GM21723 (cell line): ENCODE measurements at regions not wholly inside any gene's neighbourhood (a gene's known extent, or its start where the extent isn't known, plus 50 kb on each side); places are given as distances from the start of the nearest gene placed in this dataset.

Experiments used
- ATAC-seq: cut with Tn5 transposase; IDR thresholded peaks from one replicate; pipeline ENCODE4 v1.9.1; 2021; ENCODE audit warnings: mild to moderate bottlenecking, moderate library complexity; ENCODE audit not compliant: unreplicated experiment

DNA sequence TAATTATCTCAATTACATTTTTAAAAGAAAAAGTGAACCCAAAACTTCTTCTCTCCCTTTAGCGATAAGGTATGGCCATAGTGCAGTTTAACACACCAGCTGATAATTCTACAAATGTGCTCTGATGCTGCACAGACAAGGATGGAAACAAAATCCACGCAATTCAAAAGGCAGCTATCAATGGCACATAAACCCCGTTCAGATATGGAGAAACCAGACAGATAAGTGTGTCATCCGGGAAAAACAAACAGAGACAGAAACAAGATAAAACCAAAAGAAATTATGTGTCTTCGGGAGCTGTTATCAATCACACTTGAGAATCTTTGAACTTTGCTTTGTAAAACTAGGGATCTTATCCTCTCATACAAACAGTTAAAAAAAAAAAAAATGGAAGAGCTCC is 73.6 kb downstream of the SIPA1L2 start:
- no peak for ATAC-seq

DNA sequence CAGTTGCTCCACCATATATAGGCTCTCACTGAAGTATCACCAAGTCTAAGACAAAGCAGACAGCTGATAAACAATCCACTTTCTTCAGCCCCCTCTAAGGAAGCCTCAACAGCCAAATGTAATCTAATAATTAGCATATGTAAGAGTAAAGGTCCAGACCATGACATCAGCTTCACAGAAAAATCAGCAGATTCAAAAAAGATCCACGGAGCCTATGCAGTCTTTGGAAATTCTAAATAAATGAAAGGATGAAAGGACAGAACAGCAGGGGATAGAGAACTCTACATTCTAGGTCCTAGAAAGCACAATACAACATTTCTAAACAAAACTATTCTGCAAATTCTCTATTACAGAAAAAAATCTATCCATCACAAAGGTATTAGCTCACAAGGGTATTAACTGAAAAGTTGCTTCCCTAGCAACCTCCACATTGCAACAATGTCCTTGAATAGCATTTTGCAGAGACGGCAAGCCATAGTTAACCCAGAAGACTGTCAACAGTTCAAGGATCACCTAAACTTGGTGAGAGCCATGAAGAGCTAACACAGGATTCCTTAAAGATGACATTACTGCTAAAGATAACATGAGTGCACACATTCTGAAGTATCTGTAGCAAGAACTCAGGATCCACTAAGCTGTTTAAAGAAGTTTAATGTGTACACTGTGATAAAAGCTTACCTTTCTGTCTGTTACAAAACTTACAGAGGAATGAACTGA is 74.3 kb downstream of the SIPA1L2 start:
- no peak for ATAC-seq

DNA sequence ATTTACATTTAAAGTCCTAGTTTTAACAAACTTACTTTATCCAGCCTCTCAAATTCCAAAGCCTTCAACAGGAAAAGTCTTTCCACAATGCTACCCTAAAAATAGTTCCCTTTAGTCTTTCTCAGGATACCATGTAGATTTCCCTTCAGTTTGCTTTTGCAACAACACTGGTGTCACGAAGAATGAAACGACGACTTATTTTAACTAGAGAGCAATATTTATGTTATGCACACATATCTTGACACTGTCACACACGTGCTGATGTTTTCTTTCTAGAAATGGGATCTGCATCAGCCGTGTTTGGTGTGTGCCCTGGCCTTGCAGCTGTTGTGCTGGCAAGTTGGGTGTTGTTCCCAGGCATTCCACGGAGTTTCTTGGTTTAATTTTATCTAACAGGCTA is 75.5 kb downstream of the SIPA1L2 start:
- ATAC-seq = no peak

DNA sequence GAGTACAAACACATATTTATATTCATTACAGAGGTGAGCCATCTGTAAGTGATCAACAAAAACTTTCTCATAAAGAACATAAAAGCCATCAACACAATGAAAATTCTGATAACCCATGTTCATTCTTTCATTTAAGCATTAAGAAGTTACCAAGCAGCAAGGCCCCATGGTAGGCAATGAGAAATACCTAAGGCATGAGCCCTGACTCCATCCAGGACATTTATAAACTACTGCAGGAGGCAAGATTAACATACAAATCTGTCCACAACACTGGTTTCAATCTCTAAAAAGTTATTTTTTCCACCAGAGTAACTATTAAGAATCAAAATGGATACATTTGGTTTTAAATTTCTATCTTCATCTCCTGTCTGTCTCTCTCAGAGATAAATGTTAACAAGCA is 76.1 kb downstream of the SIPA1L2 start:
- no peak for ATAC-seq

DNA sequence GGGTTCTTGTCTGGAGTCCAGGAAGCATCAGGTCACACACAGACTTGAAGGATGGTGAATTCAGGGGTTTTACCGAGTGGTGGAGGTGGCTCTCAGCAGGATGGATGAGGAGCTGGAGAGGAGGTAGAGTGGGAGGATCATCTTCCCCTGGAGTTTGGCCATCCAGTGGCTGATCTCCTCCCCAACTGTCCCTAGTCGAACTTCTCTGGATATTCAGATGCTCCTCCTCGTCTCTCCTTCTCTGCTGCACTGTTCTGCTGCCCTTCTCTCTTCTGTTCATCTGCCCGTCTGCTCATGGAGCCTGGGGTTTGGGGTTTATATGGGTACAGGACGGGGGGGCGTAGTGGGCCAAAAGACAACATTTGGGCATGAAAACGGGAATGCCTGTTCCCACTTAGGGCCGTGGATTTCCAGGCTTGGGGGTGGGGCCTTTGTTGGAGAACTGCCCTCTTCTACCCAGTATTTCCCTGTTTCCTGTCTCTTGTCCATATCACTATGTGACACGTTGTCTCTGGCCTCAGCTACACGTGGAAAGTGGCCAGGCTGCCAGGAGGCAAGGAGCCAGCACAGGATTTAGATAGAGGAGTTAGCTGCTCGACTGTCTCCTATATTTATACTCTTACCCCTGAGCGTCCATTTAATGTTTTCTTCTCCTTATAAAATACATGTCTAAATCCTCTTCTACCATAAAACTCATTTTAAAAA is 76.7 kb downstream of the SIPA1L2 start:
- ATAC-seq = no peak

DNA sequence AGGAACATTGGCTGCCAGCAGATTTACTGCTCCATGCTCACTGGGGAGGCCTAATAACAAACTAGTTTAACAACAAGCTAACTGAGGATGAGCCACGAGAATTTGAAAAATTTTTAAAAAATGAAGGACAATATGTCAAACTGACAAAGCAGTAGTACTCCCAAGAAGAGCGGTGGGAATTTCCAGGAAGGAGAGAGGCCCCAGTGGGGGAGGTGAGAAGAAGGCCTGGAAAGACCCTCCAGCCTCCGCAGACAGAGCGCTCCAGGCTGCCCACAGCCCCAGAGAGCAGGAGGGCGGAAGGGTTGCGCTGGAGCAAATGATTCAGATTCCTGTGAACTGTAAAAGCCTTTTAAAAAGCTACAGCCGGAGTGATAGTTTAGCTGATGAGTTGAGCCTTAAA is 78.5 kb downstream of the SIPA1L2 start:
- no peak for ATAC-seq

DNA sequence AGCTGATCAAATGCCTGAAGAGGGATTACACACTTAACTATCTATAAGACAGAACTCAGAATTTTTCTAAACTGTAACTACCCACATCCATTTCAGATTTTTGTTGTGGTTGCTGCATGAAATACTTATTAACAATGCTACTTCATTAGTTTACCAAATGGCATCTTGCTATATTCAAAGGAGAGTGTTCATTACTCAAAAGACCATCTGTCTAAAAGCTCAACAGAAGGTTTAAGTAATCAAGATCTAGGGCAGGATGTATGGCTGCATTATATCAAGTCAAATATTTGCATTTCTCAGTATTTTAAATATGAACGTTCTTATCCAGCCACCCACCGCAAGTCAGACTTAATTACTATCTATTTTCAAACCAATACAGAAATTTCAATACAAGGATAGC is 79.9 kb downstream of the SIPA1L2 start:
- no peak for ATAC-seq

DNA sequence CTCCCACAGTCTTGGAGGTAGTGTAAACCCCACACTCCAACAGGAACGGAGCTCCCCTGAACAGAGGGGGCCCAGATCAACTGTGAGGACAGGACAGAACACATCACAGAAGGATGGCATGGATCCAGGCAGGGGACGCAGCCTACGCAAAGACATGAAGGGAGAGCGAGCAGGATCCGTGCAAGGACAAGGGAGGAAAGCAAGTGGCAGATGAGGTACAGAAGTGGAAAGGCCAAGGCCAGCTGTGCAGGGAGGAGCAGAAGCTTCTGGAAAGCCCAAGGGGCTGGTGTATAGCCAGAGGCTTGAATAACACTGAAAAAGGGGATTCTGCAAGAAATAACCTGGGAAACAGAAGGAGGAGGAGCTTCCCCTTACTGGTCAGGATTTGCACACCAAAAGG is 81.2 kb downstream of the SIPA1L2 start:
- ATAC-seq = no peak

DNA sequence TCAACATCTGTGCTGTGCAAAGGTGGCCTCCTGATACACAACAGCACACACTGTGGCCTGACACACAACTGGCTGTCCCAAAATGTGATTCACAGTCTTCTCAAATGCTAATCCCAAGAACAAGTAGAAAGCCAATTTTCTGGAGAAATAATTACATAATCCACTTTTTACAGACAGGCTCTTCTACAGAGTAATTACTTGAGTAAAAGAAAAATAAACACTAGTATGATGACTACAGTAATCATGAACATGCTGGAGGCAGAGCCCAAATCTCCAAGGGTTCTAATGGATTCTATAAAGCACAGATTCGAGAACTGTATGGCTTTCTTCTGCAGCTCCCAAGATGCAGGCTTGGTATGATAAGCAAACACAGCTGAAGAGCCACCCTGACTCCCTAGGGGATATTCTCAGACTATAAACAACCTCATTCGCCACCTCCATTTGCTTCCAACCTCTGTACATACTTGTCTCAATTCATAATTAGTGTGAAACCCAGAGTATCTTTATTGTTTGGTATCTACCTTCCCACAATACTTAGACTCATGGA is 81.9 kb downstream of the SIPA1L2 start:
- no peak for ATAC-seq

DNA sequence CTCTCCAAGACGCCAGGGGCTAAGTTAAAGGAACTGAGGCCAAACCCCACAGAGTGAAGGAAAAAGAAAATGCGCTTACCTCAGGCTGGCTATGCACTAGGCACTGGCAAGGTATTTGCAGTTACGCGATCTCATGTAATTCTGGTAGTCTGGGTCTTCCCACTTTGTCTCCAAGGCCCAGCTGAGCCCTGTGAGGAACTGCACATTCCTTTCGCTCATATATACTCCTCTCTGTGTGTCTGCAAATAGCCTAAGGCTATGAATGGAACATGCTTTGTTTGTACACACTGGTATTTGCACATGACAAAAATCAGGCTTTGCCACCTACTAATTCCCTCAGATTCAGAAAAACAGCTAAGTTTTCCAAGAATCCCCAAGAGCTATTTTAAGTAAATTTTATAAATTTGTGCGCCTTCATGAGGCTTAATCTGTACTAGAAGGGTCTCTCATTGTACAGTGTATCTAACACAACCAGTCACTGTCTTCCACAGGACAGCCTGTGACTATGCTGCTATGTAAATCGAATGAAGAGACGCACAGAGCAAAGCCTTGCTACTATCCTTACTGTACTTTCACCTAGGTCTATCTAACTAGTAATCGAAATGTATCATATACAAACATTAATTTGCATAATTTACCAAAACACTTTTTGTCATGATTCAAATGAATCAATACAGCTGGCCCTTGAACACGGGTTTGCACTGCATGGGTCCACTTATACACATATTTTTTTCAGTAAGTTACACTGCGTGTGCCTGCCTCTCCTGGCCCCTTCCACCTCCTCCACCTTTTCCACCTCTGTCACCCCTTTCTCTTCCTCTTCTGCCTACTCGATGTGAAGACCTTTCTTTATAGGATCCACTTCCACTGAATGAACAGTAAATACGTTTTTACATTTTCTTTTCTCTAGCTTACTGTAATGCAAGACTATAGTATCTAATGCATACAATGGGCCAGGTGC is 87.0 kb downstream of the SIPA1L2 start:
- no peak for ATAC-seq

DNA sequence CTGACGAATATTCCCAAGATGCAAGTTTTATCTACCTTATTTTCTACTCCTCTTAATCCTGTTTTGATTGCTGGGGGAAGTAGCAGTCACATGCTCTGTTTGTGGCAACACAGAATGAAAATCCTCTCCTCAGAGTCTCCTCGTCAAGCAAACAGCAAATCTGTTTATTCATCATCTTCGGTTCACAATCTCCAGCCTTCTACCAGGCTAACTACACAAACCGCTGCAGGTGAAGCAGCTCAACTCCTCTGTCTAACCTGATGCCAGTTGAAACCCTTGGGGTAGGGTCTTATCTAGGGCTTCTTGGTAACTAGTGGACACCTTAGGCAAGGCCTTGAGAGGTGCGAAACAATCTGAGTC is 91.0 kb downstream of the SIPA1L2 start:
- no peak for ATAC-seq

DNA sequence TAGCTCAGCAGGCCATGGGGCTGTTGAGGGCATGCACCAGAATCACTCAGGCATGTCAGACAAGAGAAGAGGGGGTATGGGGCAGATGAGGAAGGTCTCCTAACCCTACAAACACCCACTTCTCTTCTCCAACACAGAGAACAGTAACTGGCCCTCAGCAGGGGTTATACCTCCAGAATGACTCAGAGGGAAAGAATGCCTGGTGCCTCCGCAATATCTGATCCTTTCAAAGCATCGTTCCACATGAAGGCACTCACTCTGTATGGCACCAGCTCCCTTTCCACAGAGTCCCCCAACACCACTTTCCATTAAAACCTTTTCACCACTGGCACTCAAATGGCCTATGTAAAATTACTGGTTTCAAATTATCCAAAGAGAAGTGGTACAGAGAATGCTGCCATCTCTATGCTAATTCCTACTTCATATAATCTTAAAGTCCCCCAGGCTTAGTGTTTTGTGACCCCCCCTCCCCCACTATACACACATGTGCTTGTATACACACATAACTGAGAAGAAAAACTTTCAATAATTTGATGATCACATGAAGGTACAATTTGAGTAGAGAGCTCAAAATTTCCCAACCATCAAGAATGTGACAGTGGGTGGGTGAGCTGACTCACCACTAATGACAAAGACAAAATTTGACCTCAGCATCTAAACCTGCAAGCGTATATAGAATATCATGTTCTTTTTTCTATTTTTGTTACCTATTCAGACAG is 91.5 kb downstream of the SIPA1L2 start:
- ATAC-seq = no peak

DNA sequence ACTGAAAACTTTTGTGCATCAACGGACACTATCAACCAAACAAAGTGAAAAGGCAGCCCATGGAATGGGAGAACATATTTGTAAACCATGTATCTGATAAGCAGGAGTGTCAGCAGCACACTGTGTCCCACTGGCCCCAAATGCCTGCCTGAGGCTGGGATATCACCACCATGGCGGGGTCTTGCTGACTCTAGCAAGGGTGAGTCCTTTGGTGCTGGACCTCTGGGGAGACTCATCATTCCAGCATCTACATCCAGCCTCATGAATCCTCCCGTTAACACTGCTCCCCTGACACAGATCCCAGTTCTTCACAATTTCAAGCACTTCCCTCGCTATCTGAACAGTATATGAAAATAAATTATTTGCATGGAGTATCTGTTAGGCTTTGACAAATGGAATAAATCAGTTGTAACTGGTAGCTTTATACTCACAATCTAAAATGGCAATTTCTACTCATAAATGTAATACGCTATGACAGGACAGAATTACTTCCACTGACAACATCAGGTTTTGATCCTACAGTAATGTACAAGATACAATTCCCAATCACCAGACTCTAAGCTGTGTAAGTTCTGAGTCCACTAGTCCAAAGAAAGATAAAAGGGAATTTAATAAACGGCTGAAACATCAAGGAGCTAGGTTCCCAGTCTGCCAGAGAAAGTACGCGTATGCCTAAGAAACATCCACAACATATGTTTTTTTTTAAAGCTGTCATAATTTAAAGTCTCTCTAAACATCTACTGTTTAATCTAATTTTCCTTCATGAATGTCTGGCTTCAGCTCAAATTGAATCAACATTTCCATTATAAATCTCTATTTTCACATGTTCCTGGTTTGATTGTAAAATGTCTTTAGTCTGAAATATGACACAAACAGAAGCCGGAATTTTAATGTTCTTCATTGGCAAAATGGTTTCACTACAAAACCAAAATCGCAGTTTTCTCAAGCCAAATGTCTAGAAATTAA is 95.1 kb downstream of the SIPA1L2 start:
- ATAC-seq = no peak

DNA sequence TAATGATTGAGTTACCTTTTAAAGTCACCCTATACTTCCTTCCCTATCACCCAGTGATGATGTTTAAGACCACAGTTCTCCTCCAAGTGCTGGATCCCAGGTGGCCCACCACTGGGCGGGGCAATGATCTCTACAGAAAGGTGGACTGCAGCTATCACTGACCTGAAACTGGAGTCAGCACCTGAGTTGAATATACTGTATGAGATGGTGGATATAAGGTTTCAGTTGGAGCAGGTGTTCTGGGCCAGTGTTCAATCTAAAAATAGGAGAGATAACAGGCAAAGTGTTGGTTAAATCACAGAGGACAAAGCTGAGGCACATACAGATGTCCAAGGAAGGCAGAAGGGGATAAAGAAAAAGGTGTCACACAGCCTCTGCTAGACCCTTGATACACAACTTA is 96.6 kb downstream of the SIPA1L2 start:
- ATAC-seq = no peak

DNA sequence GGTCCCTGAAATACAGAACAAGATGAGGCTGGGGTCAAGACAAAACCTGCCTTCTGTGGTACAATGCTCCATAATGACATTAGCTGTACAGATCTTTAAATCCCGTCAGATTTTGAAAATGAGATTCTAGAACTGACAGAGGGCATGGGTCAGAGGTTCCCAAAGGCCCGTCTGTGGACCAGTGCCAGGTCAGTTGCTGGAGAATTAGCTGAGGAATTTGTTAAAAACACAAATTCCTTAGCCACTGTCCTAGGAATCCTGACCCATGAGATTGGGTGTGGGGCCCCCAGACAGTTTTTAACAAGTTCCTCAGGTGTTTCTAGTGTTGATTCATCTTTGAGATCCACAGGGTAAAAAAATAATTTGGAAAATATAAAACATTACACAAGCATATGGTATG is 97.0 kb downstream of the SIPA1L2 start:
- ATAC-seq = no peak

DNA sequence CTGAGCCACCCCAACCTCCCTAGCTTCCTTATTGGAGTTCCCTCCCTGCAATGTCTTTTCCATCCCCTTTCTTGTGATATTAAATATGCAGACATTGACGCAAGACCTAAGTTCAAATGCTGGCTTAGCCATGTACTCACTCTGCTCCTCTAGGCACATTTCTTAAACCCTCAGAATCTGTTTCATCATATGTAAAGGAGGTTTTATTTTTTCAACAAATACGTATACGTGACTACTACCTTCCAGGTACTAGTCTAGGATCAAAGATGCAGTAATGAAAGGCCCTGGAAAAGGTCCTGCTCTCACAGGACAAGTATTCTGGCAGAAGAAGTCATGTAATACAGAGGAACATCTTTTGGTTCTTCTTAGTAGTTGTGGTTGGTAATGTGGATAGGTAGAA is 98.6 kb downstream of the SIPA1L2 start:
- ATAC-seq = no peak

DNA sequence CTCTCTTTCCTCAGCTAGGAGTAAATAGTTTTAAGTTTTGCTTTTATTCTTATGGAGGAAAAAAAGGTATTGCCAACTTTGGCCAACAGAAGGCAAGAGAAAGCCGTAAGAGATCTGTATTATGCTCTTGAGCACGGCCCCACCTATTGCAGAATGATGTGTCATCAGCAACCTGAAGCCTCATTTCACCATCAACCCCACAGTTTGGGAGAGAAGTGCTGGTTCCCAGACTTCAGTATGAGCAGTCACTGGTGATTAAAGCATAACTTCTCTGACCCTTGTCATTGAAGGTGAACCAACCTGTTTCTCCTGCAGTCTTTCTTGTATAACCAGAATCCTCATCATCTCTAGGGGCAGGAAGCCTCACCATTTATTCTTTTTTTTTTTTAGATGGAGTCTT is 100.2 kb downstream of the SIPA1L2 start:
- no peak for ATAC-seq

DNA sequence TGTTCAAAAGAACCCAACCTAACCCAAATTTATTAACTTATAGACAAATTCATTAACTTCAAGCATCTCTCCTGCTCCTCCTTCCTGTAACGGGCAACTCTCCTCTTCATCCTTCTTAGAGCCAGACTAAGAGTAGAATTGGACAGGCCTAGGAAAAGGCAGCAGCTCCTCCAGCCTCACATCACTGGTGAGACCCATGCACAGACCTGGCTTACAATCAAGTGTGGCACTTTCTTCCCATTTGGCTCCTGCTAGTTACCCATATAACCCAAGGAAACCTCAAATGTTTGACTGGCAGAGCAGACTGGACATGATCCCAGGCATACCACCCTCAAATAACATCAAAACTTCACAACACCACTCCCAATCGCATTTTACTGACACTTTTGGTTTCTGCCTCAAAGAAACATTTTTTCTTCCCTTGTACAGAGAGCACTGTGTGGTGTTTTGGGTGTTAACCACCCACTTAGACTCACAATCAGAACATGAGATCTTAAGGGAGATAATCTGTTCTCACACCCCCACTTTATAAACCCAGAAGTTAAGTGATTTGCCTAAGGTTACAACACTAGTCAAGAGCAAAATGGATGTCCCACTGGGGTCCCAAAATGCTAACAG is 101.4 kb downstream of the SIPA1L2 start:
- ATAC-seq = no peak

DNA sequence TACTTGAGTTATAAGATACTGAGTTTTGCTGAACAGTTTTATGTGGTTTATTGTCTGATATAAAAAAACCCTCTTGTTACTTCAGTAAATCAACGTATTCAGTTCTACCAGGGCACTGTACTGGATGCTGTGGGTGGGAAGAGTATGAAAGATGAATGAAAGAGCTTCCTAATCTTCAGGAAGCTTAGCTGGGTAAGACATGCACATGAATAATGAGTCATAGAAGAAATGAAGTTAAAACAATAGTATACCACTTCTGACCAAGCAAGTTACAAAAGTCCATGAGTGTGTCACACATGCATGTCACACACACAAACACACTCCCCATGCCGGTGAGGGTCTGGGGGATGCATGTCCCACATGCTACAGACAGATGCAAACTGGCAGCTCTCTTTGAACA is 105.9 kb downstream of the SIPA1L2 start:
- ATAC-seq = no peak
